ENCODE measurements at regions not wholly inside any gene's neighbourhood (a gene's known extent, or its start where the extent isn't known, plus 50 kb on each side); places are given as distances from the start of the nearest gene placed in this dataset.

GRCh38 chr14:71579331-71579730 lies 352.9 kb upstream of the RGS6 start:
- H4K20me1 ChIP-seq (replicated peaks; ENCODE audit: control insufficient read depth, insufficient read depth, low read length), result no peaks in the 10 kb centered on the region
- peak; percentile 37; the same call in 1 of the 3 replicates for ATAC-seq
- H3K4me1 ChIP-seq (replicated peaks in 1 of 2; ENCODE audit: control insufficient read depth in 2 of 2, insufficient read depth in 2 of 2, low read length in 2 of 2), result no peaks in the 10 kb centered on the region; a peak in 1 of 5 replicates
- H3K4me2 ChIP-seq (ENCODE audit: insufficient read depth, low read length), result no peak overlapping the region
- no peak overlapping the region for H3K9ac ChIP-seq (ENCODE audit: insufficient read depth in 1 of 2, low read depth in 2 of 2, low read length in 2 of 2)
- no peaks in the 10 kb centered on the region for H3K36me3 ChIP-seq (ENCODE audit: control insufficient read depth, insufficient read depth, low read length)
- H3K4me3 ChIP-seq, result no peak overlapping the region
- intact Hi-C loops (cut with micrococcal nuclease), result no loop called here
- TF ChIP-seq CGGBP1 (CRISPR knock-in tag; IDR thresholded peaks at IDR 0.05), result no peak
- TF ChIP-seq KLF13 (tag; IDR thresholded peaks at IDR 0.05; ENCODE audit: borderline replicate concordance, low read depth), result no peak
- TF ChIP-seq ZBTB34 (CRISPR knock-in tag; IDR thresholded peaks at IDR 0.05), result no peak
- TF ChIP-seq TEAD1 (CRISPR knock-in tag; IDR thresholded peaks at IDR 0.05), result no peak
- no peak for TF ChIP-seq SMC3 (conservative IDR thresholded peaks at IDR 0.05; ENCODE audit: insufficient read depth, low read depth, low read length)
- no peak for TF ChIP-seq MAFK (IDR thresholded peaks at IDR 0.05; ENCODE audit: low read length)
- no peak for TF ChIP-seq ZKSCAN1 (IDR thresholded peaks at IDR 0.05; ENCODE audit: low read depth, low read length)
- H3K27ac ChIP-seq (ENCODE audit: extremely low read depth, low read depth, low read length), result no peak overlapping the region
- no peak overlapping the region for H2AFZ ChIP-seq (ENCODE audit: low read depth, low read length)
- in situ Hi-C loops (cut with MboI), result no loop called here
- no peaks in the 10 kb centered on the region for H3K9me3 ChIP-seq (replicated peaks; ENCODE audit: control insufficient read depth, insufficient read depth, low read depth, low read length)
- WGBS (ENCODE audit: insufficient coverage, low coverage, missing lambda C conversion rate), result 27% methylated on average over 3 of the region's 3 CpGs
- no peaks in the 10 kb centered on the region for H3K27me3 ChIP-seq (ENCODE audit: control insufficient read depth in 2 of 2, insufficient read depth in 2 of 2, low read length in 2 of 2)
- H3K79me2 ChIP-seq (ENCODE audit: control insufficient read depth, insufficient read depth, low read length), result no peaks in the 10 kb centered on the region
- BruUV-seq (replicated peaks), result no TSS peak
- peak; percentile 35 for FAIRE-seq
- H3K9me1 ChIP-seq (ENCODE audit: control insufficient read depth, insufficient read depth, low read length), result no peaks in the 10 kb centered on the region
- DNase-seq (ENCODE audit: extremely low read depth in 1 of 4, low spot score in 3 of 4), result peak in 2 of 4 experiments; percentile 8 to 21
- POLR2A ChIA-PET, result interaction anchor here (0.6 kb wide), 1 partner anchor 10 kb away, joined by 3 read pairs; no protein-coding TSS in a partner anchor
- CTCF ChIA-PET (ENCODE audit: low intra/inter-chr PET ratio), result no interaction called here

All from K562 (cell line).